ENCODE measurements at regions not wholly inside any gene's neighbourhood (a gene's known extent, or its start where the extent isn't known, plus 50 kb on each side); places are given as distances from the start of the nearest gene placed in this dataset.

- TF ChIP-seq, protein P1, sequence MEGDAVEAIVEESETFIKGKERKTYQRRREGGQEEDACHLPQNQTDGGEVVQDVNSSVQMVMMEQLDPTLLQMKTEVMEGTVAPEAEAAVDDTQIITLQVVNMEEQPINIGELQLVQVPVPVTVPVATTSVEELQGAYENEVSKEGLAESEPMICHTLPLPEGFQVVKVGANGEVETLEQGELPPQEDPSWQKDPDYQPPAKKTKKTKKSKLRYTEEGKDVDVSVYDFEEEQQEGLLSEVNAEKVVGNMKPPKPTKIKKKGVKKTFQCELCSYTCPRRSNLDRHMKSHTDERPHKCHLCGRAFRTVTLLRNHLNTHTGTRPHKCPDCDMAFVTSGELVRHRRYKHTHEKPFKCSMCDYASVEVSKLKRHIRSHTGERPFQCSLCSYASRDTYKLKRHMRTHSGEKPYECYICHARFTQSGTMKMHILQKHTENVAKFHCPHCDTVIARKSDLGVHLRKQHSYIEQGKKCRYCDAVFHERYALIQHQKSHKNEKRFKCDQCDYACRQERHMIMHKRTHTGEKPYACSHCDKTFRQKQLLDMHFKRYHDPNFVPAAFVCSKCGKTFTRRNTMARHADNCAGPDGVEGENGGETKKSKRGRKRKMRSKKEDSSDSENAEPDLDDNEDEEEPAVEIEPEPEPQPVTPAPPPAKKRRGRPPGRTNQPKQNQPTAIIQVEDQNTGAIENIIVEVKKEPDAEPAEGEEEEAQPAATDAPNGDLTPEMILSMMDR (IDR thresholded peaks at IDR 0.05; ENCODE audit: poor library complexity, severe bottlenecking), result no peak
- TF ChIP-seq EZH2 (IDR thresholded peaks at IDR 0.05; ENCODE audit: borderline replicate concordance, insufficient read depth, low read length, poor library complexity, severe bottlenecking), result no peak
- TF ChIP-seq POLR2AphosphoS5 (IDR thresholded peaks at IDR 0.05), result no peak
- TF ChIP-seq SMC3 (conservative IDR thresholded peaks at IDR 0.05; ENCODE audit: poor library complexity), result no peak
- TF ChIP-seq MXI1 (conservative IDR thresholded peaks at IDR 0.05; ENCODE audit: poor library complexity, severe bottlenecking), result no peak
- no peak for TF ChIP-seq REST (IDR thresholded peaks at IDR 0.05; ENCODE audit: borderline replicate concordance)
- peak; percentile 18 for TF ChIP-seq EP300 (conservative IDR thresholded peaks at IDR 0.05; ENCODE audit: poor library complexity, severe bottlenecking)
- TF ChIP-seq RAD21 (conservative IDR thresholded peaks at IDR 0.05), result no peak
These were observed 355.5 kb upstream of the TSHZ2 start for GRCh38 chr20:52616629-52617028.
